Right lobe of liver (tissue), 6 donors: ENCODE measurements at regions not wholly inside any gene's neighbourhood (a gene's known extent, or its start where the extent isn't known, plus 50 kb on each side); places are given as distances from the start of the nearest gene placed in this dataset.

ENCODE experiments used
- ATAC-seq, 4 donors: fragments of 200-7000 bp; cut with Tn5 transposase; one replicate each; pipeline ENCODE4 v1.9.1; 2020; ENCODE audit warnings: mild to moderate bottlenecking in 4 of 4, moderate library complexity in 4 of 4
- DNase-seq, 3 donors: peaks; one replicate each; pipeline ENCODE4 v3.0.0-alpha.2; 2020
- H3K27ac ChIP-seq, 3 donors: fragments of 200-600 bp; one replicate each; pipeline ENCODE4 v1.8.0; 2022
- H3K27me3 ChIP-seq, 2 donors: fragments of 200-600 bp; one replicate each; pipeline ENCODE4 v1.8.0; 2022
- H3K36me3 ChIP-seq, 4 donors: fragments of 200-600 bp; sonication (generic) in 1 of 4; one replicate each; pipeline versions ENCODE4 v1.5.1 to v1.8.0; 2017 to 2022; ENCODE audit warnings: control low read depth in 1 of 4
- H3K4me1 ChIP-seq, 4 donors: fragments of 200-600 bp; sonication (generic) in 1 of 4; one replicate each; pipeline versions ENCODE4 v1.5.1 to v1.8.0; 2017 to 2022; ENCODE audit warnings: control low read depth in 1 of 4
- H3K4me3 ChIP-seq, 3 donors: fragments of 200-600 bp; one replicate each; pipeline ENCODE4 v1.8.0; 2022
- H3K9me3 ChIP-seq, 4 donors: fragments of 200-600 bp; sonication (generic) in 1 of 4; one replicate each; pipeline versions ENCODE4 v1.5.1 to v1.8.0; 2017 to 2022; ENCODE audit warnings: control low read depth in 1 of 4
- CTCF ChIP-seq, 4 donors: fragments of 200-600 bp in 3 of 4; fragments of 450-650 bp in 1 of 4; IDR thresholded peaks; one replicate each; pipeline versions ENCODE4 v1.5.1 to v1.8.0; 2016 to 2022; ENCODE audit warnings: antibody characterized with exemption in 4 of 4, mild to moderate bottlenecking in 2 of 4
- POLR2A ChIP-seq: fragments of 450-650 bp; IDR thresholded peaks from one replicate; pipeline ENCODE4 v1.6.1; 2017; ENCODE audit warnings: antibody characterized with exemption, mild to moderate bottlenecking
- WGBS: methylation state at CpG from one replicate; pipeline ENCODE4 v1.1.6; 2018; ENCODE audit warnings: low coverage, low lambda C conversion rate; ENCODE audit not compliant: insufficient coverage; ENCODE audit errors: missing lambda C conversion rate; 5-methylcytosine and 5-hydroxymethylcytosine counted together
- intact Hi-C, 2 donors: fragments of 100-400 bp; cut with DNase I; formaldehyde crosslinking; loops; one replicate each; pipeline versions ENCODE4 v1.11.2 to v1.14.1; 2022
- donor health status: DM: no; HTN: yes; CAD: no.
- donor health status: DM: no; HTN: no; CAD: no.
- donor health status: DM: no; HTN: no; CAD: no.
- donor health status: DM: no; HTN: yes; CAD: no.
- donor health status: DM: no; HTN: yes; CAD: no.

GRCh38 chr12:98446060-98446459, 69.3 kb upstream of the TMPO start:
- no peak overlapping the region for H3K4me3 ChIP-seq
- H3K4me1 ChIP-seq = no peaks in the 10 kb centered on the region
- H3K27me3 ChIP-seq = no peaks in the 10 kb centered on the region
- DNase-seq = no peak
- ATAC-seq = no peak
- no peak overlapping the region for H3K27ac ChIP-seq
- no peak for TF ChIP-seq POLR2A
- no peak for TF ChIP-seq CTCF (IDR thresholded peaks at IDR 0.05)
- intact Hi-C loops = no loop called here
- no peaks in the 10 kb centered on the region for H3K9me3 ChIP-seq
- WGBS = 67% methylated on average over 1 of the region's 1 CpG
- H3K36me3 ChIP-seq = no peaks in the 10 kb centered on the region

- no peak for ATAC-seq
- no peak for DNase-seq
- TF ChIP-seq POLR2A (no peak), CTCF (IDR thresholded peaks at IDR 0.05) (no peak)
Observed at GRCh38 chr12:98446682-98447081, 68.7 kb upstream of the TMPO start.

GRCh38 chr12:98449584-98449983, 65.8 kb upstream of the TMPO start:
- 79% methylated on average over 3 of the region's 3 CpGs for WGBS
- no peak overlapping the region for H3K4me3 ChIP-seq
- no peak for ATAC-seq
- H3K27me3 ChIP-seq = no peaks in the 10 kb centered on the region
- H3K9me3 ChIP-seq = no peaks in the 10 kb centered on the region
- H3K36me3 ChIP-seq = no peaks in the 10 kb centered on the region
- no peak for DNase-seq
- TF ChIP-seq POLR2A (no peak), CTCF (IDR thresholded peaks at IDR 0.05) (no peak)
- intact Hi-C loops = no loop called here
- H3K4me1 ChIP-seq = no peaks in the 10 kb centered on the region
- no peak overlapping the region for H3K27ac ChIP-seq

More at GRCh38 chr12:98446682-98447081, 68.7 kb upstream of the TMPO start:
- WGBS = 35% methylated on average over 1 of the region's 1 CpG
- intact Hi-C loops = no loop called here
- H3K27me3 ChIP-seq = no peaks in the 10 kb centered on the region
- no peak overlapping the region for H3K27ac ChIP-seq
- H3K4me1 ChIP-seq = no peaks in the 10 kb centered on the region
- no peaks in the 10 kb centered on the region for H3K36me3 ChIP-seq
- no peak overlapping the region for H3K4me3 ChIP-seq
- no peaks in the 10 kb centered on the region for H3K9me3 ChIP-seq

GRCh38 chr12:98453070-98453469, 62.3 kb upstream of the TMPO start:
- Histone ChIP-seq H3K4me3 (no peak overlapping the region), H3K9me3 (no peaks in the 10 kb centered on the region), H3K27ac (no peak overlapping the region), H3K36me3 (no peaks in the 10 kb centered on the region), H3K27me3 (no peaks in the 10 kb centered on the region), H3K4me1 (no peaks in the 10 kb centered on the region)
- ATAC-seq = no peak
- TF ChIP-seq CTCF (IDR thresholded peaks at IDR 0.05) = no peak
- no peak for TF ChIP-seq POLR2A
- intact Hi-C loops = no loop called here
- 85% methylated on average over 2 of the region's 4 CpGs for WGBS
- DNase-seq = no peak

- DNase-seq = no peak
- intact Hi-C loops = no loop called here
- WGBS = 82% methylated on average over 2 of the region's 2 CpGs
- Histone ChIP-seq H3K9me3 (no peaks in the 10 kb centered on the region), H3K4me3 (no peak overlapping the region), H3K36me3 (no peaks in the 10 kb centered on the region), H3K27ac (no peak overlapping the region), H3K4me1 (no peaks in the 10 kb centered on the region), H3K27me3 (no peaks in the 10 kb centered on the region)
- no peak for TF ChIP-seq POLR2A
- no peak for TF ChIP-seq CTCF (IDR thresholded peaks at IDR 0.05)
- ATAC-seq = no peak
Observed at GRCh38 chr12:98453492-98453891, 61.9 kb upstream of the TMPO start.
